ENCODE measurements at regions not wholly inside any gene's neighbourhood (a gene's known extent, or its start where the extent isn't known, plus 50 kb on each side); places are given as distances from the start of the nearest gene placed in this dataset.

DNA sequence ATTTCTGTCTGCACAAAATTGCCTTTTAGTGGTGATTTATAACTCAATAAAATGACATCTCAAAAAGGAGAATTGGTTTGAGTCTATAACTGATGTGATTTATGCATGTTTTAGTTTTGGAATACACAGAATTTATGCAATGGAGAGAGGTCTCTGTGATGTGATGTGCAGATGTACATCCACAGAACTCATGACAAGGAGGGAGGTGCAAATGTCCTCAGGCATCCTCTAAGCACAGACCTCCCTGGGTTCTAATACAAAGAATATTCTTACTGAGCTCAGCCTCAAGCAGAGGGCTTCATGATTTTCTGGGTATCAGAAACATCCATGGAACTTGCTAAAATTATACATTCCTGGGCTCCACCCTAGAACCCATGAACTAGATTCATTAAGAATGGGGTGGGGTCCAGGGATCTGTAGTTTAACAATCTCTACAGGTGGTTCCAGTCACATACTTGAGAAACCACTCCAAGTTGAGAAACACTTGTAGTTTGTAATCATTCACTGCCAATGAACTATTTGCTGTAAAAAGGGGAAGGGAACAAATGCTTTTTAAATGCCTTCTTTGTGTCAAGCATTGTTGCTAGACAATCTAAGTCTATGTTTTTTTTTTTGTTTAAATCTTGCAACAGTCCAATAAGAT is 60.2 kb upstream of the NEDD9 start:
- TF ChIP-seq EZH2 (IDR thresholded peaks at IDR 0.05; ENCODE audit: borderline replicate concordance, low read depth, low read length, severe bottlenecking) = no peak
- TF ChIP-seq, protein P1, sequence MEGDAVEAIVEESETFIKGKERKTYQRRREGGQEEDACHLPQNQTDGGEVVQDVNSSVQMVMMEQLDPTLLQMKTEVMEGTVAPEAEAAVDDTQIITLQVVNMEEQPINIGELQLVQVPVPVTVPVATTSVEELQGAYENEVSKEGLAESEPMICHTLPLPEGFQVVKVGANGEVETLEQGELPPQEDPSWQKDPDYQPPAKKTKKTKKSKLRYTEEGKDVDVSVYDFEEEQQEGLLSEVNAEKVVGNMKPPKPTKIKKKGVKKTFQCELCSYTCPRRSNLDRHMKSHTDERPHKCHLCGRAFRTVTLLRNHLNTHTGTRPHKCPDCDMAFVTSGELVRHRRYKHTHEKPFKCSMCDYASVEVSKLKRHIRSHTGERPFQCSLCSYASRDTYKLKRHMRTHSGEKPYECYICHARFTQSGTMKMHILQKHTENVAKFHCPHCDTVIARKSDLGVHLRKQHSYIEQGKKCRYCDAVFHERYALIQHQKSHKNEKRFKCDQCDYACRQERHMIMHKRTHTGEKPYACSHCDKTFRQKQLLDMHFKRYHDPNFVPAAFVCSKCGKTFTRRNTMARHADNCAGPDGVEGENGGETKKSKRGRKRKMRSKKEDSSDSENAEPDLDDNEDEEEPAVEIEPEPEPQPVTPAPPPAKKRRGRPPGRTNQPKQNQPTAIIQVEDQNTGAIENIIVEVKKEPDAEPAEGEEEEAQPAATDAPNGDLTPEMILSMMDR (IDR thresholded peaks at IDR 0.05; ENCODE audit: borderline replicate concordance, extremely low read depth, low read length, poor library complexity, severe bottlenecking) = no peak
